ENCODE measurements at regions not wholly inside any gene's neighbourhood (a gene's known extent, or its start where the extent isn't known, plus 50 kb on each side); places are given as distances from the start of the nearest gene placed in this dataset.

- no peak for TF ChIP-seq CTCF (IDR thresholded peaks at IDR 0.05)
- no peak for TF ChIP-seq POLR2AphosphoS5 (IDR thresholded peaks at IDR 0.05)
These were observed 195.7 kb upstream of the SETMAR start for GRCh38 chr3:4107430-4107829.
